NCI-H82 treated with DMSO at 0.1 percent for 48 hours (cell line): ENCODE measurements at regions not wholly inside any gene's neighbourhood (a gene's known extent, or its start where the extent isn't known, plus 50 kb on each side); places are given as distances from the start of the nearest gene placed in this dataset.
"Not testable (repeated sequence)": the region's sequence is repeated elsewhere in the genome, so short reads cannot be mapped to it uniquely, and the experiment has no call there.

Experiments
- DNase-seq: peaks from one replicate; lab custom pipeline; 2025; ENCODE audit not compliant: unreplicated experiment; lab: John Stamatoyannopoulos, UW

- peak; percentile 84 for DNase-seq
These were observed 418.6 kb downstream of the NELL2 start for GRCh38 chr12:44457465-44457864.

- DNase-seq: not testable (repeated sequence)
These were observed 421.2 kb downstream of the NELL2 start for GRCh38 chr12:44454959-44455358.

GRCh38 chr12:44446181-44446580 is 429.9 kb downstream of the NELL2 start:
- DNase-seq: no peak

GRCh38 chr12:44441155-44441554 is 435.0 kb downstream of the NELL2 start:
- DNase-seq: no peak
